DND-41 (cell line): ENCODE measurements at regions not wholly inside any gene's neighbourhood (a gene's known extent, or its start where the extent isn't known, plus 50 kb on each side); places are given as distances from the start of the nearest gene placed in this dataset.

Experiments used
- ATAC-seq: fragments of 200-7000 bp; cut with Tn5 transposase; 3 replicates; pipeline ENCODE4 v1.9.1; 2021; ENCODE audit warnings: low read depth; ENCODE audit not compliant: insufficient read depth
- DNase-seq: peaks from one replicate; pipeline ENCODE4 v3.0.0-alpha.2; 2020
- H2AFZ ChIP-seq: 2 replicates; pipeline ENCODE4 v1.6.0; 2012; ENCODE audit warnings: low read depth, low read length
- H3K27ac ChIP-seq: 2 replicates; pipeline ENCODE4 v1.5.1; 2012; ENCODE audit warnings: low read length, inconsistent platforms
- H3K27me3 ChIP-seq: fragments of 200-600 bp; sonication (generic); 2 replicates; pipeline ENCODE4 v1.6.0; 2012; ENCODE audit warnings: low read length, mild to moderate bottlenecking, inconsistent platforms; ENCODE audit not compliant: insufficient read depth, poor library complexity
- H3K36me3 ChIP-seq: 2 replicates; pipeline ENCODE4 v1.5.1; 2012; ENCODE audit warnings: low read length, inconsistent platforms; ENCODE audit not compliant: insufficient read depth
- H3K4me1 ChIP-seq: 2 replicates; pipeline ENCODE4 v1.5.1; 2012; ENCODE audit warnings: mild to moderate bottlenecking, low read length; ENCODE audit not compliant: insufficient read depth
- H3K4me2 ChIP-seq: 2 replicates; pipeline ENCODE4 v1.6.0; 2012; ENCODE audit warnings: mild to moderate bottlenecking, moderate library complexity, low read length, inconsistent platforms; ENCODE audit not compliant: insufficient read depth
- H3K4me3 ChIP-seq, 2 experiments: fragments of 200-600 bp in 1 of 2; shearing (Covaris generic) in 1 of 2; 2 replicates each; pipeline ENCODE4 v1.5.1; 2012 to 2016; ENCODE audit warnings: inconsistent platforms in 2 of 2, low read length in 2 of 2, mild to moderate bottlenecking in 2 of 2, low read depth in 1 of 2, moderate library complexity in 1 of 2
- H3K79me2 ChIP-seq: 2 replicates; pipeline ENCODE4 v1.6.0; 2012; ENCODE audit warnings: low read length, inconsistent platforms; ENCODE audit not compliant: insufficient read depth
- H3K9ac ChIP-seq: 2 replicates; pipeline ENCODE4 v1.6.0; 2012; ENCODE audit warnings: low read depth, mild to moderate bottlenecking, inconsistent platforms, low read length, moderate library complexity
- H3K9me3 ChIP-seq: 2 replicates; pipeline ENCODE4 v1.5.1; 2012; ENCODE audit warnings: low read length, moderate library complexity, mild to moderate bottlenecking, inconsistent platforms; ENCODE audit not compliant: insufficient read depth, severe bottlenecking
- H4K20me1 ChIP-seq: 2 replicates; pipeline ENCODE4 v1.6.0; 2012; ENCODE audit warnings: low read length; ENCODE audit not compliant: insufficient read depth
- EZH2 ChIP-seq: IDR thresholded peaks from 3 replicates; pipeline ENCODE4 v1.6.1; 2012; ENCODE audit warnings: borderline replicate concordance, low read depth, mild to moderate bottlenecking, moderate library complexity, low read length, inconsistent platforms; ENCODE audit not compliant: severe bottlenecking
- TF ChIP-seq, protein P1 (sequence below): IDR thresholded peaks from 2 replicates; pipeline ENCODE4 v1.5.1; 2012; ENCODE audit warnings: borderline replicate concordance, low read length, moderate library complexity, mild to moderate bottlenecking; ENCODE audit not compliant: poor library complexity, severe bottlenecking; ENCODE audit errors: extremely low read depth

GRCh38 chr3:16810593-16811367 is 74.0 kb upstream of the PLCL2 start:
- peaks cover 12% of the 10 kb centered on the region for H3K4me1 ChIP-seq
- no peaks in the 10 kb centered on the region for H3K27me3 ChIP-seq
- no peak overlapping the region for H3K9ac ChIP-seq
- H3K27ac ChIP-seq, result no peak overlapping the region
- H3K9me3 ChIP-seq, result no peaks in the 10 kb centered on the region
- ATAC-seq (peak; percentile 91), DNase-seq (peak; percentile 45)
- no peaks in the 10 kb centered on the region for H4K20me1 ChIP-seq
- TF ChIP-seq, protein P1, sequence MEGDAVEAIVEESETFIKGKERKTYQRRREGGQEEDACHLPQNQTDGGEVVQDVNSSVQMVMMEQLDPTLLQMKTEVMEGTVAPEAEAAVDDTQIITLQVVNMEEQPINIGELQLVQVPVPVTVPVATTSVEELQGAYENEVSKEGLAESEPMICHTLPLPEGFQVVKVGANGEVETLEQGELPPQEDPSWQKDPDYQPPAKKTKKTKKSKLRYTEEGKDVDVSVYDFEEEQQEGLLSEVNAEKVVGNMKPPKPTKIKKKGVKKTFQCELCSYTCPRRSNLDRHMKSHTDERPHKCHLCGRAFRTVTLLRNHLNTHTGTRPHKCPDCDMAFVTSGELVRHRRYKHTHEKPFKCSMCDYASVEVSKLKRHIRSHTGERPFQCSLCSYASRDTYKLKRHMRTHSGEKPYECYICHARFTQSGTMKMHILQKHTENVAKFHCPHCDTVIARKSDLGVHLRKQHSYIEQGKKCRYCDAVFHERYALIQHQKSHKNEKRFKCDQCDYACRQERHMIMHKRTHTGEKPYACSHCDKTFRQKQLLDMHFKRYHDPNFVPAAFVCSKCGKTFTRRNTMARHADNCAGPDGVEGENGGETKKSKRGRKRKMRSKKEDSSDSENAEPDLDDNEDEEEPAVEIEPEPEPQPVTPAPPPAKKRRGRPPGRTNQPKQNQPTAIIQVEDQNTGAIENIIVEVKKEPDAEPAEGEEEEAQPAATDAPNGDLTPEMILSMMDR, result no peak
- TF ChIP-seq EZH2, result no peak
- no peaks in the 10 kb centered on the region for H3K79me2 ChIP-seq
- no peak overlapping the region for H2AFZ ChIP-seq
- no peaks in the 10 kb centered on the region for H3K36me3 ChIP-seq
- H3K4me2 ChIP-seq, result no peak overlapping the region
- H3K4me3 ChIP-seq, result no peak overlapping the region

DNA sequence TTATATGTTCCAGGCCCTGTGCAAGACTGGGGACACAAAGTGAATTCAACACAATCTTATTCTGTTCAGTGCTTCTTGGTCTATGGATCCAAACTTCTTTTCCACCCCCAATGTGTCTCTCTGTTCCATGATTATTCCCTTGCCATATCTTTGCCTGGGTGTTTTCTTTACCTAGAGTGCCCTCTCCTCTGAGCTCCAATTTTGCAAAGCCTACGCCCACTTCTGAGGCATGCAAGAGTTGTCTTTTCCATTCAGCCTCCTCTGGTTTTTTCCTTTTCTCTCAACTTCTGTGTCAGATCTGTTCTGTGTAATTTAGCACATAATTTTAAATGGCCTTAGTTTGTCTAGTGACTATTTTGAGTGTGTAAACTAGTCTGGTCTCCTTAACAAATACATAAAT is 72.8 kb upstream of the PLCL2 start:
- Histone ChIP-seq H3K4me1 (peaks cover 12% of the 10 kb centered on the region), H3K9ac (no peak overlapping the region), H4K20me1 (no peaks in the 10 kb centered on the region), H3K27ac (no peak overlapping the region), H3K4me3 (no peak overlapping the region), H3K79me2 (no peaks in the 10 kb centered on the region), H3K27me3 (no peaks in the 10 kb centered on the region), H3K4me2 (no peak overlapping the region), H3K36me3 (no peaks in the 10 kb centered on the region), H2AFZ (no peak overlapping the region), H3K9me3 (no peaks in the 10 kb centered on the region)
- TF ChIP-seq EZH2, result no peak
- TF ChIP-seq, protein P1, result no peak
- no peak for DNase-seq
- no peak for ATAC-seq

- H3K79me2 ChIP-seq, result no peaks in the 10 kb centered on the region
- no peak overlapping the region for H2AFZ ChIP-seq
- H3K27ac ChIP-seq, result no peak overlapping the region
- peaks cover 12% of the 10 kb centered on the region for H3K4me1 ChIP-seq
- TF ChIP-seq, protein P1, result no peak
- no peak for TF ChIP-seq EZH2
- H3K27me3 ChIP-seq, result no peaks in the 10 kb centered on the region
- no peaks in the 10 kb centered on the region for H4K20me1 ChIP-seq
- ATAC-seq (peak; percentile 23; the same call in 2 of the 3 replicates), DNase-seq (no peak)
- H3K4me2 ChIP-seq, result no peak overlapping the region
- H3K9me3 ChIP-seq, result no peaks in the 10 kb centered on the region
- no peaks in the 10 kb centered on the region for H3K36me3 ChIP-seq
- no peak overlapping the region for H3K4me3 ChIP-seq
- no peak overlapping the region for H3K9ac ChIP-seq
Measured at GRCh38 chr3:16813336-16813735, 71.4 kb upstream of the PLCL2 start.
